ENCODE measurements at regions not wholly inside any gene's neighbourhood (a gene's known extent, or its start where the extent isn't known, plus 50 kb on each side); places are given as distances from the start of the nearest gene placed in this dataset.

- H3K27me3 ChIP-seq = no peaks in the 10 kb centered on the region
- no peak for DNase-seq
- H3K36me3 ChIP-seq = no peaks in the 10 kb centered on the region
- H3K9me3 ChIP-seq = no peaks in the 10 kb centered on the region
- peaks cover 0 to 23% (median 7%) of the 10 kb centered on the region in 12 donors for H3K4me1 ChIP-seq
- TF ChIP-seq POLR2A (IDR thresholded peaks at IDR 0.05) (no peak), CTCF (IDR thresholded peaks at IDR 0.05) (no peak)
- intact Hi-C loops (cut with DNase I) = no loop called here
- H3K4me3 ChIP-seq = no peak overlapping the region
- 88 to 93% (median 91%) methylated on average over 8 of the region's 8 CpGs for WGBS, 4 donors
- ATAC-seq = no peak
- no peak overlapping the region for H3K27ac ChIP-seq
Observed at GRCh38 chr2:238694136-238694755, 153.6 kb upstream of the TWIST2 start.

- intact Hi-C loops (cut with DNase I) = no loop called here
- no peak for DNase-seq
- no peaks in the 10 kb centered on the region for H3K36me3 ChIP-seq
- H3K4me1 ChIP-seq = peaks cover 0 to 27% (median 8%) of the 10 kb centered on the region in 12 donors
- no peak for ATAC-seq
- TF ChIP-seq POLR2A (IDR thresholded peaks at IDR 0.05) (no peak), CTCF (IDR thresholded peaks at IDR 0.05) (no peak)
- H3K27me3 ChIP-seq = no peaks in the 10 kb centered on the region
- 82 to 86% (median 84%) methylated on average over 6 of the region's 6 CpGs for WGBS, 4 donors
- H3K9me3 ChIP-seq = no peaks in the 10 kb centered on the region
- H3K4me3 ChIP-seq = no peak overlapping the region
- H3K27ac ChIP-seq = no peak overlapping the region
Observed at GRCh38 chr2:238694922-238695321, 153.0 kb upstream of the TWIST2 start.

- TF ChIP-seq CTCF (IDR thresholded peaks at IDR 0.05) = no peak
- no peak for TF ChIP-seq POLR2A (IDR thresholded peaks at IDR 0.05)
- no peaks in the 10 kb centered on the region for H3K9me3 ChIP-seq
- no peak for ATAC-seq
- WGBS, 4 donors = 30 to 56% (median 44%) methylated on average over 4 of the region's 4 CpGs
- no peak overlapping the region for H3K4me3 ChIP-seq
- H3K27ac ChIP-seq = no peak overlapping the region
- intact Hi-C loops (cut with DNase I) = no loop called here
- peaks cover 0 to 33% (median 14%) of the 10 kb centered on the region in 12 donors for H3K4me1 ChIP-seq
- no peak for DNase-seq
- no peaks in the 10 kb centered on the region for H3K27me3 ChIP-seq
- no peaks in the 10 kb centered on the region for H3K36me3 ChIP-seq
Observed at GRCh38 chr2:238695538-238695937, 152.3 kb upstream of the TWIST2 start.

GRCh38 chr2:238696331-238696730 is 151.6 kb upstream of the TWIST2 start:
- Histone ChIP-seq H3K4me1 (peaks cover 0 to 37% (median 15%) of the 10 kb centered on the region in 12 donors), H3K36me3 (no peaks in the 10 kb centered on the region), H3K27me3 (no peaks in the 10 kb centered on the region), H3K4me3 (no peak overlapping the region), H3K9me3 (no peaks in the 10 kb centered on the region), H3K27ac (no peak overlapping the region)
- TF ChIP-seq POLR2A (IDR thresholded peaks at IDR 0.05) (no peak), CTCF (IDR thresholded peaks at IDR 0.05) (no peak)
- intact Hi-C loops (cut with DNase I) = no loop called here
- DNase-seq = no peak
- ATAC-seq = no peak
- 82 to 87% (median 84%) methylated on average over 4 of the region's 4 CpGs for WGBS, 4 donors
